ENCODE measurements at regions not wholly inside any gene's neighbourhood (a gene's known extent, or its start where the extent isn't known, plus 50 kb on each side); places are given as distances from the start of the nearest gene placed in this dataset.

DNA sequence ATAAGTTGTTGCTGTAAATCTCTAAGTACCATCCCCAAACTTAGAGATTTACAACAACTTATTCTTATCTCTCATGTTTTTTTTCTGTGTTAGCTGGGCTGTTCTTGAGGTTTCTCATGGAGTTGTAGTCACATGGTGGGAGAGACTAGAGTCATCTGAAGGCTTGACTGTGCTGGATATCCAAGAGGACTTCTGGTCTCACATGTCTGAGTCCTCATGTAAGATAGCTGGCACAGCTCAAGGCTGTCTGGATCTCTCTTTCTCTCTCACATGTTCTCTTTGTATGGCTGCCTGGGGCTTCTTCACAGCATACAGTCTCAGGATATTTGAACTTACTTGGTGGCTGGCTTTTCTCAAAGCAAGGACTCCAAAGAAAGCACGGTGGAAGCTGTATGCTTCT lies 63.8 kb downstream of the DACT1 start:
- TF ChIP-seq YY1 (IDR thresholded peaks at IDR 0.05; ENCODE audit: insufficient read depth, insufficient read length): no peak
- TF ChIP-seq ZNF274 (IDR thresholded peaks at IDR 0.05; ENCODE audit: low read depth, low read length): no peak
- TF ChIP-seq SUZ12 (IDR thresholded peaks at IDR 0.05; ENCODE audit: extremely low read depth, insufficient read depth, insufficient read length): no peak

All from NT2/D1 (cell line).